HG03565 (cell line): ENCODE measurements at regions not wholly inside any gene's neighbourhood (a gene's known extent, or its start where the extent isn't known, plus 50 kb on each side); places are given as distances from the start of the nearest gene placed in this dataset.

Experiments
- ATAC-seq: cut with Tn5 transposase; IDR thresholded peaks from one replicate; pipeline ENCODE4 v1.9.1; 2021; ENCODE audit warnings: mild to moderate bottlenecking, moderate library complexity; ENCODE audit not compliant: unreplicated experiment

DNA sequence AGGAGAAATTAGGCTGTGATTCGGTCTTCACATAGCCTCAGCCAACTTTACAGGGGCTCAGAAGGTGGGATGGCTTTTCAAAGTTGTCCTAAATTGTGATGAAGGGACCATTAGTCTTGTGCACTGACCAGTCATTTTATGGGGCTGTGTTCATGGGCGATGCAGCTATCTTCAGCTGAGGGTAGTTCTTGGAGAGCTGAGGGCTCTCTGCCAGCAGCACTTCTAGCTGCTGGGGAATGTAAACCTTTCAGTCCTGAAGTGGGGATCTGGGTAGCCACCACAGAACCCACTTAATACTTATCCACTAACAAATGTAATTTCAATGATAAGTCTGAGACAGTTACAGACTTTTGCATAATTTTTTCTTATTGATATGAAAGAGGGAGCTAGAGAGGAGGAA, 270.6 kb downstream of the AEBP2 start:
- no peak for ATAC-seq

DNA sequence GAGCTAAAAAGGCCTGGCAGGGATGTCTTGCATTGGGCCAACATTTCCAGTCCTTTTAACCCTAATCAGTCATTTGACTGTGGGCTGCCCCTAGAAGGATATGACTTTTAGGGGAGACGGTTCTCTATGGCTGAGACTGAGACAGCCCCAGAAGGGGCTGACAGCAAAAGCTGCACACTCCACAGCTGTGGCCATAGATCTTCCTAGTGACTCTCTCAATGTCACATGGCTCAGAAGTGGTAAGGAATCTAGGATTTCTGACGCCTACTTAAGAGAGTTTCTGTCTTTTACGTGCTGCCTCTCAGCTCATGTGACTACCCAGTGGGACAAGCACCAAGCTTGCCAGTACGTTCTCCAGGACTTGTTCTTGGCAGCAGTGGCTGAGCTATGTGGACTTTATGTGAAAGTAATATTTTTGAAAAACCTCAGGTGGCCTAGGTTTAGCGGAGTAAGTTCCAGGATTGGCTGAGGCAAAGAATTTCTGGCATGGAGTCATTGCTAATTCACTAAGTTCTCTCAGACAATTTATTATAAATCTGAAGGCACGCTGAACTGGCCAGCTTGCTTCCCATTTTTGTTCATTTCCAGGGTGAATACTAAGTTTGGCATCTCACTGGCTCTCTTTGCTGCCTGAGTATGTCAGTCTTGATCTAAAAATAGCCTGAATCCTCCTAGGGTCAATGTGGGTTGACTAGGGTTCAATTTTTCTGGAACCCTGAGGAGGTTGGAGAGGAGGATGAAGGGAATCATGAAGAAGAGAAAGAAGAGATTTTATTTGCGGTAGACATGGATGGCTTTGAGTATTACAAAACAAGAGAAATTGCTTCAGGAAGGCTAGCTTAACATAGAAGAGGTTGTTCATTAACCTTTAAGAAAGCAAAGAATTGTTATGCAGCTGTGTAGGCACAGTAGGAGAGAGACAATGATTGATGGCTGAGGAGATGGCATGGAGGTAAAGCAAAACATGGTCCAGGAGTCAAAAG, 271.8 kb downstream of the AEBP2 start:
- no peak for ATAC-seq

DNA sequence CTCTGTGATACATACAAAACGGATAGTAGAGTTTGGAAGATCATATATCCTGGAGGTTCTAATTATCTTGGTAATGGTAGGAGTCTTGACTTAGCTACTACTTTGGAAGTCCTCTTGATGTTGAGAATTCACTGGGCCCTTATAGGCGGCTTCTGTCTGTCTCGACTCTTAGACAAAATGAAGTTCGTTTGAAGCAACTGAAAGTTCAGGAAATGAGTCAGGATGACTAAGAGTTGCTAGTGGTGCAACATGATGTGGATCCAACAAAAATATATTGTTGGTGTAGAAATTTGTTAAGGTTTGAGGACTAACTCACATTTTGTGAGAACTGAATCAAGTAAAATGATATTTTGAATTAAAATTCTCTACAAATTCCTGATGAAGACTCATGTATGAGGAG, 272.7 kb downstream of the AEBP2 start:
- no peak for ATAC-seq

DNA sequence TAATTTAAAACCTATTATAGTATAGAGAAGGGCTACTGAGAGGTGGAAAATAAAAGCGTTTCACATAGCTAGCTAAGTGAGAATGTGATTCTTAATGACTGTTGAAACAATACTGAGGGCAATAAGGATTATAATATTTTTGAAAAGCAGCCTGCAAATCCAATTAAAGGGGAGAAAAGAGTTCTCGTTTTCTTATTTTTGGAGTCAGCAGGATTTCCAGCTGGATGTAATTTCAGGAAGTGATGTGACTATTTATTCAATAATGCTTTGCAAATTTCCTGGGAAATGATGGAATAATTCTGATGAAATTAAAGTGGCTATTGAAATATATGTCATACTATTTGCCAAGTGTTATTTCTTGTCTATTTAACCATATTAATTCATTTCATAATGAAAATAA, 279.1 kb downstream of the AEBP2 start:
- no peak for ATAC-seq

DNA sequence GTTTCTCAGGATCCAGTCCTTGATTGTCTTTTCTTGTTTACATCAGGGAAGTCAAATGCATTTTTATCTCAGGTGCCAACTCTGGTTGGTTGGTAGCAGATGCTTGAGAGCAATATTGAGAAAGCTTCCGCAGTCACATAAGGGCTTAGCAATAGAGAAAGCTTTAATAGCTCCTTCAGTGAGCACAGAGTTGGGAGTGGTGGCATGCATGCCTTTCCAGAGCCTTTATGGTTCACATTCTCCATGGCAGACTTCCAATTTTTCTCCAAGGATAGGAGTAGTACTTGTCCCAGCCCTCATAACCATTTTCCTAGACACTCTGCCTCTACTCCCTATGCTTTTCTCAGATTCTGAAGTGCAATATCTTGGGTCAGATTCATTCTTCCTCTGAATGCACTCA, 280.4 kb downstream of the AEBP2 start:
- no peak for ATAC-seq

DNA sequence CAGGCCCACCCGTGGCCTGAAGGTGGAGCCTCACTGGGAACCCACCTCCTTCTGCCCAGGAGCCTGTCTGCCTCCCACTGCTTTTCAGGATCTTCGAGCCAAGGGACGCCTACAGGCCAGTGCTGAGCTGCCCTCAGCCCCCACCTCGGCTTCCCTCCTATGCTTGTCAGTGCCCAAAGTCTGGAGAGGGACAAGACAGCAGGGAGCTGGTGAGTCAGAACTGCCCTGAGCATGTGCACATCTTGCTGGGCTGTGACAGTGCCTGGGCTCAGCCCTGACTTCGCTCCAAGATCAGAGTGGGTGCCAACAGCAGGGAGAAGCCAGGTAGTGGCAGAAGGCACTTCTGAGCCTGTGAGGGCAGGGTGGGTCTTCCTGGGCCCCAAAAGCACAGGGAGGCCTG, 286.8 kb downstream of the AEBP2 start:
- no peak for ATAC-seq

DNA sequence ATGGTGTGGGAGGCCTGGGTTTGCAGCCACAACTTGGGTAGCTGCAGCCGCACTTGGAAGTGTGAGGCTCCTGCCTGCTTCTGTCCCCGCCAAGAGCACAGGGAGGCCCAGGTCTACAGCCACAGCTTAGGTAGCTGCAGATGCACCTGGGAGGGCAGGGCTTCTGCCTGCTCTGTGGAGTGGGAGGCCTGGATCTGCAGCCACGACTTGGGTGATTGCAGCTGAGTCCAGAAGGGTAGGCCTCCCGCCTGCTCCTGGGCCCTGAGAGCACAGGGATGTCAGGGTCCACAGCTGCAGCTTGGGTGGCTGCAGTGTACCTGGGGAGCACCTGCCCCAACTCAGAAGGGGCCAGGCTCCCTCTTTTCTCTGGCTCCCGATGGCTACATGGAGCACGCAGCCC, 287.3 kb downstream of the AEBP2 start:
- no peak for ATAC-seq

DNA sequence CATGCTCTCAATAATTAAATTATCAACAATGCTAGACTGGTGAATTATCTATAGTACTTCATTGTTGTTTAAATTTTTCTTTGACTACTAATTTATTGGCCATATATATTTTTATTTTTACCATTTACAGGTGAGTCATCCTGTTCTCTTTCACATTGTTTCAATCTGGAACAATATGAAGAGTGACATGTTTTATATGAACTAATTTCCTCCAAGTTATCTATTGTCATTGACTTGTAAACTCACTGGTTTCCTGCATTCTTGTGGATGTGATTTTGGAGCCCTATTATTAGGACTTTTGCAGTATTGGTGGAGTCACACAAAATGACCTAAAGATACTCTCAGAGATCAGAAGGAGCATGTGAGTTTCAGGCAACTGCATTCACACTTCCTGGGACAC, 297.7 kb downstream of the AEBP2 start:
- ATAC-seq, result no peak

DNA sequence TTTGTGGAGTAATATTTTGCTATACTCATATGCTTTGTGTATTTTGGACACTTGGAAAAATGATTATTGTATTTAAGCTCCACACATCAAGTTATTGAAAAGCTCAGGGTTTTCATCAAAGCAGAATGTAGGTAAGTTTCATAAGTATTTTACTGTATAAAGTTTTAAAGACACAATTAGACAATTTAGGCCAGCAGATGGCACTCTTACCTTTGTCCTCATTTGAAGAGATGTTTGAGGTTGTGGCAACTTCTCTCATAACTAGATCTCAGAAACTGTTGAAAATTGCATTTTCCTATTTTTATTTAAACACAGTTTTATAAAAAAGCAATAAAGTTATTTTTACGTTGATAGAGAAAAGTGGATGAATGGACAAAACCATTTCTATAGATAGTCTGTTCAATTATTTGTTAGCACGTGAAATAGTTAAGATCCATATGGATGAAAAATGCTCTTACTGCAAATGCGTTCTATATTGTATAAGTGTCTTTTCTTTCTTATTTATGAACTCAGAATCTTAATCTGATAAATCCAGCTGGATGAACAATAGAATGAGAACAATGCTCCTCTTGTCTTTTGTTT, 300.0 kb downstream of the AEBP2 start:
- no peak for ATAC-seq

DNA sequence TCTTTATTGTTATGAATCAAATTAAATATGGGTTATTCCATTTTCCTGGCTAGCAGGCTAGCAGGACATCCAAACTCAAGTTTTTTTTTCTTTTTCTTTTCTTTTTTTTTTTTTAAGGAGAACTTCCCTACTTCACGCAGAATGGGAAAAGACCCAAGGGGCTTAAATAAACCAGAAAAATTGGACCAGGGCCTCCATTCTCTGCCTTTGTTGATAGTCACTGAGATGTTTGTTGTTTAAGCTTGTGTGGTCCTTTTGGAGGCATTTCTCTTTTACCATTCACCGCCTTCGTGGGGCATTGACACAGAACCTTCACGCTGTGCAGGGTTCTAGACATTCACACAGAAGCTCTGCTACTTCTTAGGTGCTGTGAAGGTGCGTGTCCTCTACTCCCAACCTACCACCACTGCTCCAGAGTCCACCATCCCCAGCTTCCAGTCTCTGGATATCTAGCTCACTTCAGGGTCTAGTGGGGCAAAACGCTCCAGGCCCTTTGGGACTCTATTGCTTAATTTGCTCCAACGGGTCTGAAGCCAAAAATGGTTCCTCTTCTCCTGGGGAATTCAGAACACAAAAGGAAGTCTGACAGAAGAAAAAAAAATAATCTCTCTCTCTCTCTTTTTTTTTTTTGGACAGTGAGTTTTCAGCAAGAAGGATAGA, 301.3 kb downstream of the AEBP2 start:
- no peak for ATAC-seq

DNA sequence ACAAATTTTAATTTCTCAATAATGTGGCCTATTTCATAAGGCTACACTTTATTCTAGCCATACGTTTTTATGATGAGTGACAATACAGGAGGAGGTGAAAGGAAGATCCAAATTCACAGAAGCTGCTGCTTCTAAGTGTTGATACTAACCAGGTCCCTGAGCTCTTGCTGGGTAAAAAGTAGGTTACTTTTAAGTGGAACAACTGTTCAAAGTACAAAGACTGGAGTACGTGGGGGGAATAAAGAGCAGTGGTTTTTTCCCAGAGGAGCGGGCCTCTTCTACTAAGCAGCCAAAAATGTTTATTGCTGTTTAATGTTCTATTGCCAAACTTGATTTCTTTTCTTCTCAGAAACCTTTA, 301.8 kb downstream of the AEBP2 start:
- ATAC-seq, result no peak

DNA sequence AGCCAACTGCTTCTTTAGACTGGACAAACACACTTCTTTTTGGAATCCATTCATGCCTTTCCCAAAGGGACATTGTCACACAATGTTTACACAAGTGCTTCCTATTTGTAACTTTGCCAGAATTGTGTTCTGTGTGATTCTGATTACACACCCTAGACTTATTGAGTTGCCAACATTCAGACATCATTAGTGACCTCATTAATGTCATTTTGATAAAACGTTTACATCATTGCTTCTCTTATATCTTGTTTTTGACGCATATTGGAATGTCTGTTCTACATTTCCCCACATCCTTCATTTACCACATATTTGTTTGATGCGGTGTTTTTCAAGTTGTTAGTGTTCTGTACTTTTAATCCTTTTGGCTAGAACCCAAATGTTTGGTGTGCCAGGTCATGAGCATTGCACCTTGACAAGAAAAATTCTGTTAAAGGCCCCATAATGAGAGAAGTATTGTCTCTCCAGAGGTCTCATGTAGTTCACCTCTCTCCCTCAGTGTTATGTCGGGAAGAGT, 305.5 kb downstream of the AEBP2 start:
- ATAC-seq, result no peak

DNA sequence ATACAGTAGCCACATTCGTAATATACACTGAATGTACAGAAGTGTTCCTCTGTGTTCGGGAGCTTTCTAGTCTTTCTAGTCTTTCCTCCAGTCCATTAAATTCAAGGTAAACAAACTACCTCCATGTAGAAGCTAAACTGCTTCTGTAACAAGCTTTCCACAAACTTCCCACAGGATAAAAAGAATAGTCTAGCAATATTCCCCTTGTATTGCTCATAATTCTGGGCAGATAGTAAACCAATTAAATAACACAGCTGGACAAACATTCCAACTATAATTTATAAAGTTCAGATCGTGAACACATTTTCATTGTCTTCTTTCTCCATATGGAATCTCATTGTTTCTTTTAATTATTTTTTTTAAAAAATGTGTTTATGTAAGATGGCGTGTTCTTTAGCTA, 307.2 kb downstream of the AEBP2 start:
- no peak for ATAC-seq

DNA sequence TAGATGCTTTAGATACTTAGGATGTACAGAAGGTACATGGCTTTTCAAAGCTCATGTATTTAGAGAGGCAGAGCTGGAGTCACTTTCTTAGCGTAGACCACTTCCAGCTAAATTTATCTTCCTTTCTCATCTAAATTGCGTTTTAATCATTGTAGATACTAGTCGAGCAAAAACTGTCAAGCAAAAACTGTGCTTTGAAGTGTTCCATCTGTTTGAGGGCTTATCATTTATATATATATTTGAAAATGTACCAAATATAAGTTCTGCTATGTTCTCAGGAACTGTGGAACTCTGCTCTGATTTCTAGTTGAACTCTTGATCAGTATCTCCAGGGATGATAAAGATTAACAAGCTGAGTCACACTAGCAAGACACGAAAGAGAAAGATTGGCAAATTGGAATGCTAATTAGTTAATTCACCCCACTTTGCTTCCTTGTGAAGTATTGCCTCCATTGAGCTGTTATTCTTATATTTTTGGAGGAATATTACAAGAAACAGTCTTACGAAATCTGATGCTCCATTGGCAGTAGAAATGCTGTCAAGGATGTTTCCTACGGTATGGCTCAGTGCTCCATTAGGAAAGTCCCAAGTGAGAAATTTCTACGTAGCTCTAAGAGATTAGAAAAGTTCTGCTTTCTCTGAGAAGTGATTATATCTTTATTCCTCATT, 310.7 kb downstream of the AEBP2 start:
- ATAC-seq, result no peak

DNA sequence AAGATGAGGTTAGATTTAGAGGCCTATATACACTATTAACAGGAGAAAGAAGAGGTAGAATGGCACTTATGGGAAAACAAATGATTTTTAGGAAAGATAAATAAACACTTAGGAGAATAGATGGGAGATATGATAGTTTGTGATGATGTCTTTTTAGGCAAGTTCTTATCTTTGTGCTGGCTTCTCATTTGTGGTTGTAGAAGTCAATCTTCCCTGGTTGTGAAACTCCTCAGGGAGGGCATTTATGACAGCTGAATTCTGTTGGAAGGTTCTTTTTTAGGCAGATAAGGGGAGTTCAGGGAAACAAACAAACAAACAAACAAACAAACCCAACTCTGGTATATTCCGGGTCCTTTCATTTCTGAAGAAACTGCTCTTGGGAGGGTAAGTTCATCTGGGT, 311.8 kb downstream of the AEBP2 start:
- no peak for ATAC-seq

DNA sequence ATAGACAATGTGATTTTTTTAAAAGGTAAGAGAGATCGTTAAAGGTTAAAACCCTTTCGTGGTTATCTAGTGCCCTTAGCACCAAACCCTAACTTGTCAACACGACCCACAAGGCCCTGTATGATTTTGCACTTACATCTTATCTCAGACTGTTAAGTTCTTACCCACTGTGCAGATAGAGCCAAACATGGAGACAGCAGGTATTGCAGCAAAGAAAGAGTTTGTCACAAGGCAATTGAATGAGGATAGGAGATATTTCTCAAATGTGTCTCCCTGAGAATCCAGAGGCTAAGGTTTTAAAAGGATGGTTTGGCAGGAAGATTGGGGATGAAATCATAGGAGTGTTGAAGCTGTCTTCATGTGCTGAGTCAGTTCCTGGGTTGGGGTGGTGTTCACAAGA, 313.4 kb downstream of the AEBP2 start:
- ATAC-seq, result no peak

DNA sequence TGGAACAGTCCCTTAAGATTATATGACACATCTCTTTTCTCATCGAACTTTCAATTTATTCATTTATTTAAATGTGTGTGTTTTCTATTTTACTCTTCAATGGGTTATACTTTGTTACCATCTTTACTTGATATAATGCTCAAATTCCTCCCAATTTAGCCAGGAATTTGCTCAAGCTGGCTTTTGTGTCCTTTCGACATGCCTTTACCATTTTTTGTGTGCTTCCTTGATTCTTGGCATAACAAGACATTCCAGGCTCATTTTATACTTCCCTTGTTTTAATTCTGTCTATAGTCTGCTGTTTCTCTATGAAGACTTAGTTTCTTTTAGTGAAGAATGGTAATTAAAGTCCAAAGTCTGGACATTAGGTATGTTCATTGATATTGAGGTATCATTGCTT, 315.8 kb downstream of the AEBP2 start:
- no peak for ATAC-seq

DNA sequence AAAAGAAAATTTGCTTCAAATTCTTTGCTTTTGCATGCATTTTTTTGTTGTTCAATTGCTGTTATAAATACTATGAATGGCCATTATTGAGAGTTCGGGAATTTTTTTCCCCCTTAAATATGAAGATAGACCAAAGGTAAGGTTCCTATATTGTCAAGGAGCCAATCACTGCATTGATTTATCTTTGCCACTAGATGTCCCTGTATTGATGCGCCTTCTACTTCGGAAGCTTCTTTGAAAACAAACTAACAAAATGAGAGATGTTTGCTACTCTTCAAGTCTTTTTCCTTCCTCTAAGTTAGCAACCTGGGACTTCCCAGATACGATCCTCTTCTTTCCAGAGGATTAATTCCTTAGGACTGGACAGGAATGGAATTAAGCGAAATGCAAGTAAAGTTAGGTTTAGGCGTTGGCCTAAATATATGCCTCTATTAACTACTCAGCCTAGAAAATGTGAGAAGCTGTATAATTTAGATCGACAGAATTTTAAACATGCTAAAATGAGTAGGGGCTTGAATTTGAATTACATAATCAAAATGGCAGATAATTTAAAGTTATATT, 318.1 kb downstream of the AEBP2 start:
- peak; percentile 72 for ATAC-seq

DNA sequence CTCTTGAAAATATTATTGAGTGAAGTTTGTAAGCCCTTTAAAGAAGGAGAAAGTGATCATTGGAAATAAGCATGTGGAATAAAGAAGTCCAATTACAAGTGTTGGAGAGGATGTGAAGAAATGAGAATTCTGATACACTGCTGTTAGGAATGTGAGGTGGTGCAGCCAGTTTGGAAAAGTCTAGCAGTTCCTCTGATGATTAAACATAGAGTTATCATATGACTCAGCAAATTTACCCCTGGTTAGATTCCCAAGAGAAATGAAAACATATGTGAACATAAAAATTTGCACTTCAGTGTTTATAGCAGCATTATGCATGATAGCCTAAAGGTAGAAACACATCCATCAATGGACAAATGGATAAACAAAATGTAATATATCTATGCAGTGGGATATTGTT, 319.9 kb downstream of the AEBP2 start:
- ATAC-seq, result no peak

DNA sequence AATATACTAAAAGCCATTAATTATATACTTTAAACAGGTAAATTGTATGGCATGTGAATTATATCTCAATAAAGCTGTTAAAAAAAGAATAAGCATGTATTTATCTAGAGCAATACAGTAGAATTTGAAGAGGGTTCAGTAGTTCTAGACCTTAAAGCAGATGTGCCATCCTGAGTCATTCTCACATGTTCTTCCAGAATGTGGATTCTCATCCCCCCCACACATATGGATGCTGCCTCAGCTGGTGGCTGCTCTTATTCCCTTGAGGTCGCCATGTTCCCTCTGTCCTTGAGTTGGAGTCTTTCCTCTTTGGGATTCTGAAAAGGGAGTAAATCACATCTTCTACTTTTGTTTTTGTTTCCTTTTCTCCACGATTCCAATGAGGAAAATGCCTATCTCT, 321.3 kb downstream of the AEBP2 start:
- no peak for ATAC-seq

DNA sequence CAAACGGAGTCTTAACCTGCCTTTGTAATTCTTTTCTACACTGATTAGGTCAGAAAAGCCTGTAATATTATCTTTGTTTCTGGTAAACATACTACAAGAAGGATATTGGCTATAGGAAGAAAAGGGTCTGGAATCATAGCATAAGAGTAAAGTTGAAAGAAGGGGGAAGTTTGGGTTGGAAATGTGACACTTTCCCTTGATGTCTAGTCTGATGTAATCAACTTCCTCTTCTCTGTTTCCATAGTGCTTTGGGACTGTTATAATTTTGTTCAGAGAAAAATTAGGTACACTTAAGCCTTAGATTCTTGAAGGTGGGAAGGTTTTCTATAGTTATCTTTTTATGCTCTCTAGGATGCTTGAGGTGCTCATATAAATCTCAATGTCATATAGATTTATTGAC, 322.2 kb downstream of the AEBP2 start:
- ATAC-seq, result no peak
